Osteocyte (in vitro differentiated cells): ENCODE measurements at regions not wholly inside any gene's neighbourhood (a gene's known extent, or its start where the extent isn't known, plus 50 kb on each side); places are given as distances from the start of the nearest gene placed in this dataset.
"Not testable (repeated sequence)": the region's sequence is repeated elsewhere in the genome, so short reads cannot be mapped to it uniquely, and the experiment has no call there.

Experiments
- DNase-seq: peaks from one replicate; pipeline ENCODE4 v3.0.0; 2021; ENCODE audit warnings: mixed read lengths; ENCODE audit not compliant: unreplicated experiment; ENCODE audit errors: extremely low spot score
- H3K27ac Mint-ChIP-seq: one replicate; pipeline ENCODE4 v1.8.0; 2021; ENCODE audit warnings: mild to moderate bottlenecking, mixed read lengths; ENCODE audit not compliant: unreplicated experiment
- H3K27me3 Mint-ChIP-seq: one replicate; pipeline ENCODE4 v1.8.0; 2021; ENCODE audit warnings: mixed read lengths; ENCODE audit not compliant: unreplicated experiment
- H3K36me3 Mint-ChIP-seq: one replicate; pipeline ENCODE4 v1.8.0; 2021; ENCODE audit warnings: mixed read lengths; ENCODE audit not compliant: unreplicated experiment
- H3K4me1 Mint-ChIP-seq: one replicate; pipeline ENCODE4 v1.8.0; 2021; ENCODE audit warnings: mixed read lengths; ENCODE audit not compliant: unreplicated experiment
- H3K4me3 Mint-ChIP-seq: one replicate; pipeline ENCODE4 v1.8.0; 2021; ENCODE audit warnings: mild to moderate bottlenecking, moderate library complexity, mixed read lengths; ENCODE audit not compliant: unreplicated experiment
- H3K9me3 Mint-ChIP-seq: one replicate; pipeline ENCODE4 v1.8.0; 2021; ENCODE audit warnings: mixed read lengths; ENCODE audit not compliant: unreplicated experiment
- TF ChIP-seq, protein P1 (sequence below): fragments of 200-600 bp; sonication (generic); IDR thresholded peaks from 2 replicates; pipeline ENCODE4 v1.5.0; 2021; ENCODE audit warnings: antibody characterized with exemption, mild to moderate bottlenecking, moderate library complexity

GRCh38 chr6:27599859-27600532, 127.1 kb upstream of the ZNF184 start:
- Mint-ChIP-seq H3K27me3 (peaks cover 50% of the 10 kb centered on the region), H3K36me3 (no peaks in the 10 kb centered on the region), H3K4me1 (peaks cover 14% of the 10 kb centered on the region), H3K9me3 (no peaks in the 10 kb centered on the region), H3K4me3 (no peak overlapping the region), H3K27ac (no peak overlapping the region)
- no peak for DNase-seq
- TF ChIP-seq, protein P1, sequence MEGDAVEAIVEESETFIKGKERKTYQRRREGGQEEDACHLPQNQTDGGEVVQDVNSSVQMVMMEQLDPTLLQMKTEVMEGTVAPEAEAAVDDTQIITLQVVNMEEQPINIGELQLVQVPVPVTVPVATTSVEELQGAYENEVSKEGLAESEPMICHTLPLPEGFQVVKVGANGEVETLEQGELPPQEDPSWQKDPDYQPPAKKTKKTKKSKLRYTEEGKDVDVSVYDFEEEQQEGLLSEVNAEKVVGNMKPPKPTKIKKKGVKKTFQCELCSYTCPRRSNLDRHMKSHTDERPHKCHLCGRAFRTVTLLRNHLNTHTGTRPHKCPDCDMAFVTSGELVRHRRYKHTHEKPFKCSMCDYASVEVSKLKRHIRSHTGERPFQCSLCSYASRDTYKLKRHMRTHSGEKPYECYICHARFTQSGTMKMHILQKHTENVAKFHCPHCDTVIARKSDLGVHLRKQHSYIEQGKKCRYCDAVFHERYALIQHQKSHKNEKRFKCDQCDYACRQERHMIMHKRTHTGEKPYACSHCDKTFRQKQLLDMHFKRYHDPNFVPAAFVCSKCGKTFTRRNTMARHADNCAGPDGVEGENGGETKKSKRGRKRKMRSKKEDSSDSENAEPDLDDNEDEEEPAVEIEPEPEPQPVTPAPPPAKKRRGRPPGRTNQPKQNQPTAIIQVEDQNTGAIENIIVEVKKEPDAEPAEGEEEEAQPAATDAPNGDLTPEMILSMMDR, result no peak

DNA sequence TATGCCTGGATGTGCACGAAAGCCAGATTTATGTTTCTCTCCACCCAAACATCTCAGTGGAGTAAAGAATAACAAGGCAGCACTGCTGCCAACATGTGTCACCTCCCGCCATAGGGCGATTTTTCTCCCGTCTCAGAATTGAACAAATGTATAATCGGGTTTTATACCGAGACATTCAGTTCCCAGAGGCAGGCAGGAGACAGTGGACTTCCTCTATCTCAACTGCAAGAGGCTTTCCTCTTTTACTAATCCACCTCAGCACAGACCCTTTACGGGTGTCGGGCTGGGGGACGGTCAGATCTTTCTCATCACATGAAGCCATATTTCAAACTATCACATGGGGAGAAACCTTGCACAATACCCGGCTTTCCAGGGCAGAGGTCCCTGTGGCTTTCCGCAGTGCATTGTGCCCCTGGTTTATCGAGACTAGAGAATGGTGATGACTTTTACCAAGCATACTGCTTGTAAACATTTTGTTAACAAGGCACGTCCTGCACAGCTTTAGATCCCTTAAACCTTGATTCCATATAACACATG, 124.2 kb upstream of the ZNF184 start:
- H3K4me3 Mint-ChIP-seq, H3K4me1 Mint-ChIP-seq, H3K9me3 Mint-ChIP-seq, DNase-seq, H3K36me3 Mint-ChIP-seq, H3K27ac Mint-ChIP-seq: not testable (repeated sequence)
- peaks cover 47% of the 10 kb centered on the region for H3K27me3 Mint-ChIP-seq

DNA sequence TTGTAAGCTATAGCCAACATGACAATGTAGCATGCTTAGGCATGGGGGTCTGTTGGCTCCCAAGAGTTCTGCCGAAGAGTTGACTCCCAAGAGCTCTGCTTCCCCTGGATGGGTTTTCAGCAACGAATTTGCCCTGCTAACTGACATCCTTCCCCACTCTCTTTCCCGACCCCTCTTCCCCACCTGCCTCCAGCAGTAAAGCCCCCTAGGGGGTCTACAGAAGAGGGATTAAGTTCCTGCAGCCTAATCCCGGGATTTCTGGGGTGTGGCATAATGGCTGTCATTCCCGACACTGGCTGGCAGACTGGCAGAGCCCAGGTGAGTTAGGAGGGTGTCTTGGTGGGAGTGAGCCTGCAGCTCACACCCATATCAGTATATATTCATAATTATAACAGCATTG, 121.0 kb upstream of the ZNF184 start:
- Mint-ChIP-seq H3K4me3 (no peak overlapping the region), H3K36me3 (no peaks in the 10 kb centered on the region), H3K27ac (no peak overlapping the region), H3K27me3 (peaks cover 34% of the 10 kb centered on the region), H3K4me1 (no peaks in the 10 kb centered on the region), H3K9me3 (no peaks in the 10 kb centered on the region)
- no peak for DNase-seq
- TF ChIP-seq, protein P1, result no peak

- no peaks in the 10 kb centered on the region for H3K9me3 Mint-ChIP-seq
- no peak overlapping the region for H3K27ac Mint-ChIP-seq
- DNase-seq, result no peak
- TF ChIP-seq, protein P1, result no peak
- no peaks in the 10 kb centered on the region for H3K4me1 Mint-ChIP-seq
- no peak overlapping the region for H3K4me3 Mint-ChIP-seq
- no peaks in the 10 kb centered on the region for H3K36me3 Mint-ChIP-seq
- H3K27me3 Mint-ChIP-seq, result peaks cover 33% of the 10 kb centered on the region
Observed at GRCh38 chr6:27593200-27593818, 120.4 kb upstream of the ZNF184 start.

- TF ChIP-seq, protein P1, result no peak
- no peak for DNase-seq
- H3K4me3 Mint-ChIP-seq, result no peak overlapping the region
- no peaks in the 10 kb centered on the region for H3K9me3 Mint-ChIP-seq
- no peaks in the 10 kb centered on the region for H3K36me3 Mint-ChIP-seq
- H3K27ac Mint-ChIP-seq, result no peak overlapping the region
- H3K4me1 Mint-ChIP-seq, result no peaks in the 10 kb centered on the region
- H3K27me3 Mint-ChIP-seq, result peaks cover 30% of the 10 kb centered on the region
Observed at GRCh38 chr6:27592481-27593199, 119.7 kb upstream of the ZNF184 start.
